ENCODE measurements at regions not wholly inside any gene's neighbourhood (a gene's known extent, or its start where the extent isn't known, plus 50 kb on each side); places are given as distances from the start of the nearest gene placed in this dataset.

DNA sequence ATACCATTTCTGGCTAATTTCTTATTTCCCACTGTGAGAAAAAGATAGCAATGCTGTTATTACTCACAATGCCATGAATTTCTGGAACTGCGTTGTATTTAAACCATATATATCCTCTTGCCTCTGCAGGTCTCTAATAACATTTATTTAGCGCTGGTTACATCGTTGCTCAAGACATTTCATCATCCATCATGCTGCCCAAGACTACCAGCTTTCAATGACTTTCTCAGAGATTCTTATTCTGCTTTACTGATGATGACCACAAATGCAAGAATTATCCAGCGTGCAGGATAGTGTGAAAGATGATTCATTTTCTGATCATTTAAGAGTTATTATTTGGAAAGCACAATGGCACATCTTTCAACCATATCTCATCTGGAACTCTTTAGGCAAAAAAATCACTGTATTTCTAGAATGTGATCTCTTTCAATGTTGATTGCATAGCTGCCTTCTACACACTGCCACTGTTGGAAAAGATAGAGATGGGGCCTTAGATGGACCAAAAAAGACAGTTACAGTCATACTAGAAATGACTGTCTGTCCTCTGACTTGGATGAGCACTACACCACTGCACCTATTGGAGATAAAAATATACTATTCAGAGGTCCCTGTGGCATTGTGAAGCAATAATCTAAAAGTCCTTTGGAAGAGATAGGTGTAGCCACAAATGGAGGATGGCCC, 716.1 kb downstream of the NSUN3 start:
- Mint-ChIP-seq H3K27me3 (no peaks in the 10 kb centered on the region), H3K4me3 (no peak overlapping the region), H3K4me1 (no peaks in the 10 kb centered on the region), H3K9me3 (ENCODE audit: insufficient read depth) (peaks cover 2% of the 10 kb centered on the region), H3K27ac (no peak overlapping the region)
- no peak for TF ChIP-seq EZH2 (IDR thresholded peaks at IDR 0.05; ENCODE audit: borderline replicate concordance, insufficient read depth, low read depth, low read length, poor library complexity, severe bottlenecking)
- TF ChIP-seq, protein P1, sequence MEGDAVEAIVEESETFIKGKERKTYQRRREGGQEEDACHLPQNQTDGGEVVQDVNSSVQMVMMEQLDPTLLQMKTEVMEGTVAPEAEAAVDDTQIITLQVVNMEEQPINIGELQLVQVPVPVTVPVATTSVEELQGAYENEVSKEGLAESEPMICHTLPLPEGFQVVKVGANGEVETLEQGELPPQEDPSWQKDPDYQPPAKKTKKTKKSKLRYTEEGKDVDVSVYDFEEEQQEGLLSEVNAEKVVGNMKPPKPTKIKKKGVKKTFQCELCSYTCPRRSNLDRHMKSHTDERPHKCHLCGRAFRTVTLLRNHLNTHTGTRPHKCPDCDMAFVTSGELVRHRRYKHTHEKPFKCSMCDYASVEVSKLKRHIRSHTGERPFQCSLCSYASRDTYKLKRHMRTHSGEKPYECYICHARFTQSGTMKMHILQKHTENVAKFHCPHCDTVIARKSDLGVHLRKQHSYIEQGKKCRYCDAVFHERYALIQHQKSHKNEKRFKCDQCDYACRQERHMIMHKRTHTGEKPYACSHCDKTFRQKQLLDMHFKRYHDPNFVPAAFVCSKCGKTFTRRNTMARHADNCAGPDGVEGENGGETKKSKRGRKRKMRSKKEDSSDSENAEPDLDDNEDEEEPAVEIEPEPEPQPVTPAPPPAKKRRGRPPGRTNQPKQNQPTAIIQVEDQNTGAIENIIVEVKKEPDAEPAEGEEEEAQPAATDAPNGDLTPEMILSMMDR (IDR thresholded peaks at IDR 0.05) = no peak
- Histone ChIP-seq H3K36me3 (replicated peaks in 1 of 2; ENCODE audit: control extremely low read depth in 1 of 2, control insufficient read depth in 1 of 2, extremely low read depth in 1 of 2, insufficient read depth in 2 of 2, low read length in 1 of 2) (no peaks in the 10 kb centered on the region), H2AFZ (ENCODE audit: insufficient read depth, low read depth, low read length, poor library complexity, severe bottlenecking) (no peak overlapping the region), H4K20me1 (ENCODE audit: control insufficient read depth, insufficient read depth, low read length, poor library complexity, severe bottlenecking) (no peaks in the 10 kb centered on the region), H3K4me2 (replicated peaks; ENCODE audit: low read depth, low read length, poor library complexity, severe bottlenecking) (no peak overlapping the region), H3K27ac (ENCODE audit: low read length in 2 of 2) (no peak overlapping the region), H3K79me2 (ENCODE audit: control insufficient read depth, insufficient read depth, low read length) (no peaks in the 10 kb centered on the region), H3K9me3 (ENCODE audit: control extremely low read depth in 1 of 3, control insufficient read depth in 2 of 3, insufficient read depth in 1 of 3, low read length in 2 of 3) (no peaks in the 10 kb centered on the region), H3K4me1 (ENCODE audit: control insufficient read depth in 2 of 2, insufficient read depth in 2 of 2, low read length in 2 of 2) (no peaks in the 10 kb centered on the region), H3K9ac (ENCODE audit: low read length) (no peak overlapping the region), H3K4me3 (ENCODE audit: control extremely low read depth in 1 of 5, extremely low read depth in 1 of 5, insufficient read depth in 1 of 5, low read depth in 2 of 5, low read length in 4 of 5) (no peak overlapping the region), H3K27me3 (replicated peaks in 1 of 4; ENCODE audit: control extremely low read depth in 1 of 4, control insufficient read depth in 3 of 4, insufficient read depth in 4 of 4, low read length in 3 of 4) (no peaks in the 10 kb centered on the region)
- POLR2A ChIA-PET = no interaction called here
- DNase-seq (no peak), ATAC-seq (ENCODE audit: low read depth) (no peak)
- CTCF ChIA-PET = no interaction called here
- intact Hi-C loops (cut with micrococcal nuclease) = no loop called here
- no CpG with 5 or more reads among the region's 4 CpGs for WGBS (ENCODE audit: insufficient coverage)

DNA sequence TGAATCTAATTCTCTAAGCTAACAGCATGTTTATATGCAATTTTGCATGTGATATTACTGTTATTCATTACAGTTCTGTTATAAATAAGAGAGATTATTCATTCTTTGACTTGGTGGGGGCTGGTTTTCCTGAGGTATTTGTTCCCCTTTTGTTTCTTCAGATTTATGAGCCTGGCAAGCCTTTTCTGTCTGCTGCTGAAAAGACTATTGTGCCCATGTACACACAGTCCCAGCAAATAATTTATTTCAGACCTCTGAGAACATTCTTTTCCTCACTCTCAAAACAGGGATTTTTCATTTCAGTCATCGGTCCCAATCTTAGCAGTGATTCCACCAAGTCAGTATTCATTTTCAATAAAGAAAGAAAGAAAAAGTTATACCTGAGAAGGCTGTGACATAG, 716.8 kb downstream of the NSUN3 start:
- Mint-ChIP-seq H3K9me3 (ENCODE audit: insufficient read depth) (no peaks in the 10 kb centered on the region), H3K4me3 (no peak overlapping the region), H3K27me3 (no peaks in the 10 kb centered on the region), H3K27ac (no peak overlapping the region), H3K4me1 (no peaks in the 10 kb centered on the region)
- no peaks in the 10 kb centered on the region for H3K36me3 ChIP-seq (replicated peaks in 1 of 2; ENCODE audit: control extremely low read depth in 1 of 2, control insufficient read depth in 1 of 2, extremely low read depth in 1 of 2, insufficient read depth in 2 of 2, low read length in 1 of 2)
- H3K79me2 ChIP-seq (ENCODE audit: control insufficient read depth, insufficient read depth, low read length) = no peaks in the 10 kb centered on the region
- H3K27ac ChIP-seq (ENCODE audit: low read length in 2 of 2) = no peak overlapping the region
- no peaks in the 10 kb centered on the region for H3K27me3 ChIP-seq (replicated peaks in 1 of 4; ENCODE audit: control extremely low read depth in 1 of 4, control insufficient read depth in 3 of 4, insufficient read depth in 4 of 4, low read length in 3 of 4)
- H3K4me2 ChIP-seq (replicated peaks; ENCODE audit: low read depth, low read length, poor library complexity, severe bottlenecking) = no peak overlapping the region
- POLR2A ChIA-PET = no interaction called here
- ATAC-seq (ENCODE audit: low read depth) (no peak), DNase-seq (no peak)
- no peak overlapping the region for H3K4me3 ChIP-seq (ENCODE audit: control extremely low read depth in 1 of 5, extremely low read depth in 1 of 5, insufficient read depth in 1 of 5, low read depth in 2 of 5, low read length in 4 of 5)
- H3K4me1 ChIP-seq (ENCODE audit: control insufficient read depth in 2 of 2, insufficient read depth in 2 of 2, low read length in 2 of 2) = no peaks in the 10 kb centered on the region
- no peaks in the 10 kb centered on the region for H4K20me1 ChIP-seq (ENCODE audit: control insufficient read depth, insufficient read depth, low read length, poor library complexity, severe bottlenecking)
- H3K9me3 ChIP-seq (ENCODE audit: control extremely low read depth in 1 of 3, control insufficient read depth in 2 of 3, insufficient read depth in 1 of 3, low read length in 2 of 3) = no peaks in the 10 kb centered on the region
- TF ChIP-seq, protein P1 (IDR thresholded peaks at IDR 0.05) = no peak
- TF ChIP-seq EZH2 (IDR thresholded peaks at IDR 0.05; ENCODE audit: borderline replicate concordance, insufficient read depth, low read depth, low read length, poor library complexity, severe bottlenecking) = no peak
- WGBS (ENCODE audit: insufficient coverage) = no CpG with 5 or more reads among the region's 1 CpG
- H2AFZ ChIP-seq (ENCODE audit: insufficient read depth, low read depth, low read length, poor library complexity, severe bottlenecking) = no peak overlapping the region
- intact Hi-C loops (cut with micrococcal nuclease) = no loop called here
- CTCF ChIA-PET = no interaction called here
- H3K9ac ChIP-seq (ENCODE audit: low read length) = no peak overlapping the region

All from B cell (primary cell).